GM06990 (cell line): ENCODE measurements at regions not wholly inside any gene's neighbourhood (a gene's known extent, or its start where the extent isn't known, plus 50 kb on each side); places are given as distances from the start of the nearest gene placed in this dataset.

Experiments
- DNase-seq: peaks from one replicate; pipeline ENCODE4 v3.0.0-alpha.2; 2011; ENCODE audit not compliant: insufficient read length; ENCODE audit errors: extremely low read depth
- H3K27me3 ChIP-seq: replicated peaks from 2 replicates; pipeline ENCODE4 v1.6.0; 2011; ENCODE audit warnings: low read length; ENCODE audit not compliant: control insufficient read depth, insufficient read depth
- H3K36me3 ChIP-seq: 2 replicates; pipeline ENCODE4 v1.5.1; 2011; ENCODE audit warnings: low read length; ENCODE audit not compliant: control insufficient read depth, insufficient read depth
- H3K4me3 ChIP-seq: replicated peaks from 2 replicates; pipeline ENCODE4 v1.5.1; 2011; ENCODE audit warnings: low read depth, mild to moderate bottlenecking, control low read depth, low read length
- CTCF ChIP-seq: IDR thresholded peaks from 2 replicates; pipeline ENCODE4 v1.5.1; 2011; ENCODE audit warnings: low read length, control low read depth, mild to moderate bottlenecking, inconsistent platforms; ENCODE audit not compliant: insufficient read depth, poor library complexity, severe bottlenecking

GRCh38 chr15:95254263-95254662, 1022.9 kb downstream of the MCTP2 start:
- no peak for TF ChIP-seq CTCF
- H3K27me3 ChIP-seq: no peaks in the 10 kb centered on the region
- no peak for DNase-seq
- H3K4me3 ChIP-seq: no peak overlapping the region
- no peaks in the 10 kb centered on the region for H3K36me3 ChIP-seq

GRCh38 chr15:95259513-95259912, 1028.2 kb downstream of the MCTP2 start:
- peak; percentile 73 for TF ChIP-seq CTCF
- DNase-seq: no peak

GRCh38 chr15:95259965-95260364, 1028.6 kb downstream of the MCTP2 start:
- Histone ChIP-seq H3K36me3 (no peaks in the 10 kb centered on the region), H3K4me3 (no peak overlapping the region), H3K27me3 (no peaks in the 10 kb centered on the region; the same call in 1 of the 2 replicates)
- TF ChIP-seq CTCF: no peak
- DNase-seq: peak; percentile 4

More at GRCh38 chr15:95259513-95259912, 1028.2 kb downstream of the MCTP2 start:
- no peak overlapping the region for H3K4me3 ChIP-seq
- no peaks in the 10 kb centered on the region for H3K27me3 ChIP-seq
- no peaks in the 10 kb centered on the region for H3K36me3 ChIP-seq

GRCh38 chr15:95260856-95261255, 1029.5 kb downstream of the MCTP2 start:
- Histone ChIP-seq H3K4me3 (no peak overlapping the region), H3K36me3 (no peaks in the 10 kb centered on the region), H3K27me3 (no peaks in the 10 kb centered on the region; the same call in 1 of the 2 replicates)
- no peak for DNase-seq
- TF ChIP-seq CTCF: no peak

GRCh38 chr15:95261546-95261945, 1030.2 kb downstream of the MCTP2 start:
- TF ChIP-seq CTCF: no peak
- Histone ChIP-seq H3K27me3 (no peaks in the 10 kb centered on the region; the same call in 1 of the 2 replicates), H3K4me3 (no peak overlapping the region), H3K36me3 (no peaks in the 10 kb centered on the region)
- DNase-seq: no peak

- Histone ChIP-seq H3K27me3 (no peaks in the 10 kb centered on the region; the same call in 1 of the 2 replicates), H3K36me3 (no peaks in the 10 kb centered on the region), H3K4me3 (no peak overlapping the region)
- DNase-seq: no peak
- TF ChIP-seq CTCF: no peak
Measured at GRCh38 chr15:95261968-95262367, 1030.6 kb downstream of the MCTP2 start.
